NCI-H2227 (cell line): ENCODE measurements at regions not wholly inside any gene's neighbourhood (a gene's known extent, or its start where the extent isn't known, plus 50 kb on each side); places are given as distances from the start of the nearest gene placed in this dataset.
"Not testable (repeated sequence)": the region's sequence is repeated elsewhere in the genome, so short reads cannot be mapped to it uniquely, and the experiment has no call there.

Experiments used
- DNase-seq: peaks from one replicate; lab custom pipeline; 2025; ENCODE audit not compliant: unreplicated experiment; lab: John Stamatoyannopoulos, UW

DNA sequence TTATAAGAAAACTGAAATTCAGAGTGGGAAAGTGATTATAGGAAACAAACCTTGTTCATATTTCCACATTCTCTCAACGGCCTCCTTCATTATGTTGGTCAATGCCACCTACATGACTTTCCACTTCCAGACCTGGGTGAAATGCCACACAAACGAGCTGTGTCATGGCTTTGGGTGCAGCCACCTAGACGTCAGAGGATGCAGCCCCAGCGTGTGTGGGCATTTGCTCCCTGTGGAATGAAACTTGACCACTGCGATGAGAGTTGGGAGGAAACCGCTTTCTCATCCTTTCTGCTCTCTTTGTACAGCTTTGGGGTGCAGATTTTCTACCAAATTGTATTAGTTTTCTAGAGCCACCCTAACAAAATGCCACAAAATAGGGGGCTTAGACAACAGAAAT is 291.0 kb downstream of the CYRIA start:
- no peak for DNase-seq

DNA sequence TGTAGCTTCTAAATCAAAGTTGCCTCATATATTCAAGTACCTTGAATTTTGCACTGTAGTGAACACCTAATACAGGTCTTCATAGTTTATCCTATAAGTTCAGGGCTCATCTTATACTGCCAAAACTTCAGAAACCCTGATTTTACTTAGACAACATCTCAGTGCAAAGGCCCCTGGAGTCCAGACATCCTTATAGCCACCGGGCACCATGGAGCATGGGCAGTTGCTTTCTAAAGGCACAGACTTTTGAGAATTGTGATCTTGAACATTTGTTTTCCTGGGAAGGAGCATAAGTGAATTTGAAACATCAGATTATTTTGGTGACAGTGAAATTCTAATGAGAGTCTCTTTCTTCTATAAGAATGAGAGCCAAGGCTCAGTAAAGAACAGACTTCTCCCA is 292.3 kb downstream of the CYRIA start:
- no peak for DNase-seq

- DNase-seq = no peak
These were observed 293.9 kb downstream of the CYRIA start for GRCh38 chr2:16371751-16372150.

- DNase-seq = no peak
These were observed 296.7 kb downstream of the CYRIA start for GRCh38 chr2:16368951-16369350.

- DNase-seq = no peak
These were observed 297.3 kb downstream of the CYRIA start for GRCh38 chr2:16368328-16368727.

DNA sequence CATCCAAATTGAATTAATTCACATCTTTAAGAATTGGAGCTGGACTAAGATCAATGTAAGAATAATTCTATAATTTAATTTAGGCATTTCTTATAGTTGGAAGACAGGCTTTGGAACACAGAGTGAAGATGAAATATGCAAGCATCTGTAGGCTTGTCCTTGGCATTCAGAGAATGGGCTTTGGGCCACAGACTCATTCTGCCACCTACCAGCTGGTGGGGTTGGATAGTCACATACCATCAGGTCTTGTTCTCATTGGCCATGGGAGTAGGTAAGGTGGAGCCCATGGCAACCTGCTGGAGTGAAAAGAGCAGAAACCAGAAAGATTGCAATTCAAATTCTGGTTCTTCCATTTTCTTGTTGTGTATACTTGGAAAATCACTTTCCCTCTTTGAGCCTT is 300.3 kb downstream of the CYRIA start:
- no peak for DNase-seq

GRCh38 chr2:16363581-16363980 is 302.1 kb downstream of the CYRIA start:
- DNase-seq = no peak

DNA sequence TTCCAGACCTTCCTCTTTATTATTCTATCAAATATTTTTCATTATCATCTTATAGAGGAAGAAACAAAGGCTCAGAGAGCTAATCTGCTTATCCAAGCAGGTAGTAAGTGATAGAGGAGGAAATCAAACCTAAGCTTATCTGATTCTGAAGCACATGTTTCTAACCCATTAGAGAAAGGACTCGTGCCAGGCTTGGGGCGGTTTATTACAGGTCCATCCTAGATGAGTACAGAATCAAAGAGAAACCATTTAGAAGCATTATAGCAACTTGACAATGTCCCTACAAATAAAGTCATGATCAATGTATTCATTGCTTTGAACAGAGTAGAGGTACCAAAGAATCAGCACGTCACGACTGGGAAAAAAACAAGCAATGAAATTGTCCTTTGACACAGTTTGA is 303.0 kb downstream of the CYRIA start:
- DNase-seq = no peak

- no peak for DNase-seq
These were observed 304.2 kb downstream of the CYRIA start for GRCh38 chr2:16361261-16361995.

- DNase-seq = no peak
These were observed 305.7 kb downstream of the CYRIA start for GRCh38 chr2:16359961-16360360.

DNA sequence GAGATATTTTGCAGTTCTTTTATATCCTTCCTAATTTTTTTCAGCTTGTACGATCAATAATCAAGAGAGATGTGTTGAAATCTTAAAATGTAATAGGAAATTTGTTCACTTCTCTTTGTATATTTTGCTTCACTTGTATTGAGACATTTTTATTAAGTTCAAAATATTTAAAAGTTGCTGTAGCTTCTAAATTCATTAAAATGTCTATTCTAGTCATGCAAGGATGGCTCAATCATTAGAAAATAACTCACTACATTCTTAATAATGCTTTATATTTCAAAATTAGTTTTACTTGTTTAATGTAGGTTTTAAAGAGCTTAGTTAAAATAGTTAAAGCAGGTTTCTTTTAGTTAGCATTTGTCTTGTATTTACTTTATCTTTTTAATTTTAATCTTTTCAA is 308.4 kb downstream of the CYRIA start:
- DNase-seq = no peak

DNA sequence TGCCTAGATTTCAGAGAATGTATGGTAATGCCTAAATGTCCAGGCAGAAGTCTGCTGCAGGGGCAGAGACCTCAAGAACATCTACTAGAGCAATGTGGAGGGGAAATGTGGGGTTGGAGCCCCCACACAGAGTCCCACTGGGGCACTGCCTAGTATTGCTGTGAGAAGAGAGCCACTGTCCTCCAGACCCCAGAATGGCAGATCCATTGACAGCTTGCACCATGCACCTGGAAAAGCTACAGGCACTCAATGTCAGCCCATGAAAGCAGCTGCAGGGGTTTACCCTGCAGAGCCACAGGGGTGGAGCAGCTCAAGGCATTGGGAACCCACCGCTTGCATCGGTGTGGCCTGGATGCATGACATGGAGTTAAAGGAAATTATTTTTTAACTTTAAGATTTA is 314.1 kb downstream of the CYRIA start:
- DNase-seq = no peak

- DNase-seq = no peak
These were observed 314.5 kb downstream of the CYRIA start for GRCh38 chr2:16351137-16351536.

- DNase-seq = no peak
These were observed 315.4 kb downstream of the CYRIA start for GRCh38 chr2:16350211-16350610.

- no peak for DNase-seq
These were observed 315.8 kb downstream of the CYRIA start for GRCh38 chr2:16349811-16350210.

- DNase-seq = no peak
These were observed 316.7 kb downstream of the CYRIA start for GRCh38 chr2:16348821-16349515.

GRCh38 chr2:16346671-16347070 is 319.0 kb downstream of the CYRIA start:
- DNase-seq = no peak

DNA sequence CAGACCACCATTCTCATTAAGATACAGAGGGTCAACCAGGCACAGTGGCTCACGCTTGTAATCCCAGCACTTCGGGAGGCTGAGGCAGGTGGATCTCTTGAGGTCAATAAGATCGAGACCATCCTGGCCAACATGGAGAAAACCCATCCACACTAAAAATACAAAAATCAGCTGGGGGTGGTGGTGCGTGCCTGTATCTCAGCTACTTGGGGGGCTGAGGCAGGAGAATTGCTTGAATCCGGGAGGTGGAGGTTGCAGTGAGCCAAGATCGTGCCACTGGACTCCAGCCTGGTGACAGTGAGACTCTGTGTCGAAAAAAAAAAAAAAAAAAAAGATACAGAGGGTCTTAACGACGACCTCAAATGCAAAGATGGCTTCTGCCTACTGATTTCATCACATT is 320.4 kb downstream of the CYRIA start:
- DNase-seq = not testable (repeated sequence)

- no peak for DNase-seq
These were observed 326.4 kb downstream of the CYRIA start for GRCh38 chr2:16339206-16339605.

DNA sequence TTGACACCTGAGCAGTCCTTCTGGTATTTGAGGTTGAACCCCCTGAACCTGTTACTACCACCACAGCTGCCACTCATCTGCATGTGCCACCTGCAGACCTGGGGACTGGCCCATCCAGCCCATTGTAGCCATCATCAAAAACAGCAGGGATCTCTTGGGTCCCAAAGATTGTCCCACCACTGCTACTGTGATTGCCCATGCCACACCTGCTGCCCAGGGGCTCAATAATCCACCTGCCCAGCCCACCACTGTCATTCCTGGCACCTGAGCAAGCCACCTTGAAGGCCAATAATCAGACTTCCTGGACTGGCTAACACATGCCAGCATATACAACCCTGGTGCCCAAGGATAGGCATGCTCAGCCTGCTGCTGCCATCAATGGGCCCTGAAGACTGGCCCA is 327.6 kb downstream of the CYRIA start:
- no peak for DNase-seq

DNA sequence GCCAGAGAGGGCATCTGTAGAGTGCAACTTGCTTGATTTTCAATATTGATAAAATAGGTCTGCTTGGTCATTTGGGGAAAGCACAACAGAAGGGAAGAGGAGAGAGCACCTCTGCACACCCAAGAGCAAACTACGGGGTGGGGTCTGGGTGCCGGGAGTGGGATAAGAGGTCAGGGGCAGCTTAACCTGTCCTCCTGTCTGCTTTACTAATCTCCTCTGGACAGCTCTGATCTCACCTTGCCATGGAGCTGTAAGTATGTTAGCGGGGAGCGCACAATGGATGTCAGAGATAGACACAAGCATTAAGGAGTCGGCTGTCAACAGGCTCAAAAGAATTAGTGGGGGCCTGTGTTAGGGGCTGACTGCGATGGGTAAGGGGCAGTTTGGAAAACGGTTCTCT is 328.7 kb downstream of the CYRIA start:
- no peak for DNase-seq

GRCh38 chr2:16336491-16336890 is 329.1 kb downstream of the CYRIA start:
- DNase-seq = no peak

DNA sequence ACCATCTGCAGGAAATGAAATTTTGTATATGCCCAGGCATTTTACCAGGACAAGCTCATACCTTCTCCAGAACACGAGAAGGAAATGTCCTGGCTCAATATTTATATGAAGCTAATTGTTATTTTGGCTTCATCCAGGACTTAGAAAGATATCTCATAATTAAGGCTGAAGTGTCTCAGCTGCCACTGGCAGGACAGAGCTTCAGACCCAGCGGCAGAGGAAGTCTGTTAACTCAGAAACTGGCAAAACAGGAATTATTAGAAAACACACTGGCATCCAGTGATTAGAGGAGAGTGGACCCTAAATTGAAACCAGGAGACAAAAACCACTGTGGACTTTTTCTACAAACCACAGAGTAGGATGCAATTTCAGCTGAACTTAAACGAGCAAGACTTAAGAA is 329.7 kb downstream of the CYRIA start:
- DNase-seq = no peak
